HG02588 (cell line): ENCODE measurements at regions not wholly inside any gene's neighbourhood (a gene's known extent, or its start where the extent isn't known, plus 50 kb on each side); places are given as distances from the start of the nearest gene placed in this dataset.

Source experiments
- ATAC-seq: cut with Tn5 transposase; IDR thresholded peaks from one replicate; pipeline ENCODE4 v1.9.1; 2021; ENCODE audit warnings: mild to moderate bottlenecking, moderate library complexity; ENCODE audit not compliant: unreplicated experiment

DNA sequence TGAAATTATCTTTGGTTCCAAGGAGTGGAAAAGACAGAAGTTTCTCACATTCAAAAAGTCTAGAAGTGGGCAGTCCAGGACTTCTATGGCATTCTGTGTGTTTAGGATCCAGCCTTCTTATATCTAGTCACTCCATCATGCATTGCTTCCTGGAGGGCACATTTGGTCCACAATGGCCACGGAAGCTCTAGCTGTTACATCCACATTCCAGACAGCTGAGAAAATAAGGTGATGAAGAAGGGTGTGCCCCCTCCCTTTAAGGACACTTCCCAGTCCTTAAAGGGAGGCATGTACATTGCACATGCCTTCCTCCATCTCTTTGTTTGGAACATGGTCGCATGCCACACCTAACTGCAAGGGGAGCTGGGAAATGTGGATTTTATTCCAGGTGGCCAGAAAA, 59.9 kb upstream of the BZW1 start:
- ATAC-seq: no peak

DNA sequence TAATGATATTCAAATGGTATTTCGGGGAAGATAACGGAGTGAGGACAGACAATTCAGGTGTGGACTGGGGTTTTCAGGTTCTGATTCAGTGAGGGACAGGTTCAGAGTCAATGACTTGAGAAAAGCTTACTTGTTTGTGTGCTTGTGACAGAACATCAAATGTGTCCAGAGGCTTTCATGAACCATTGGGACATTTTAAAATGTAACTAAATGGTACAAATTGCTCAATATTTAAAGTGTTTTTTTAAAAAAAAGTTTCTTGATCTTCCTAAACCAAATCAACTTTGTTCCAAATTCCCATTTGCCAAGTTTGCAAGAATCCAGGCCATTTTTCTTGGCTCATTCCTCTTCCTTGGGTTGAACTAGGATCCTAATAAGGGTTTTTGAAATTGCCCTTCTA, 59.4 kb upstream of the BZW1 start:
- ATAC-seq: no peak

- ATAC-seq: no peak
Measured at GRCh38 chr2:200752835-200753234, 58.9 kb upstream of the BZW1 start.

DNA sequence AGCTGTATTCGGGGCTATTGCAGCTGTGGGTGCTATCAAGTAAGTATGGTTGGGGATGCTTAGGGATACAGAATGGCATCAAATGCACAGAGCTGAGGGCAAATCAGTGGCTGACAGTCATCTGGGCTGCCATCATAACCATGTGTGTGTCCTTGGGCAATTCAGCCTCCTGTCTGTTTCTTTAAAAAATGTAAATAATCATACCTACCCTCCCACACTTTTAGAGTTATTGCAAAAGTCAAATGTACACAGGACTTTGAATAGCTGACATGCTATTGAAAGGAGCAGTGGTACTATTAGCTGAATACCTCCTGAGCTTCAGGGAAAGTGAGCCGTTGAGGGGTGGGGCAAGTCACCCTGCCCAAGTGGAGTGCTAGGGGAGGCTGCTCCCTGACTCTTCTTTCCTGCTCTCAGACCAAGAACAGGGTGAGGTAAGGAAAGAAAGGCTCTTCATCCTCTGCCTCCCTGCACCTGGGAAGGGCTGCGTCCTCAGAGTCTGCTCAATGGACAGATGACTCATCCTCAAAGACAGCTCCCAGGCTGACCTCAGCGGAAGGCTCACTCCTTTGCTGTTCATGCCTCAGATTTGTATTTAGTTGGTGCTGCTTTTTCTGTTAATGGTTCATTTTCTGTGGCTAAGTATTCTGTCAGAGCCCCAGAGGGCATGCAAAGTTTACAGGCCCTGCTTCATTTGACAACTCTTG, 54.9 kb upstream of the BZW1 start:
- ATAC-seq: peak; percentile 66

- no peak for ATAC-seq
Measured at GRCh38 chr2:200757399-200757798, 54.3 kb upstream of the BZW1 start.

GRCh38 chr2:200758341-200758740, 53.4 kb upstream of the BZW1 start:
- no peak for ATAC-seq

DNA sequence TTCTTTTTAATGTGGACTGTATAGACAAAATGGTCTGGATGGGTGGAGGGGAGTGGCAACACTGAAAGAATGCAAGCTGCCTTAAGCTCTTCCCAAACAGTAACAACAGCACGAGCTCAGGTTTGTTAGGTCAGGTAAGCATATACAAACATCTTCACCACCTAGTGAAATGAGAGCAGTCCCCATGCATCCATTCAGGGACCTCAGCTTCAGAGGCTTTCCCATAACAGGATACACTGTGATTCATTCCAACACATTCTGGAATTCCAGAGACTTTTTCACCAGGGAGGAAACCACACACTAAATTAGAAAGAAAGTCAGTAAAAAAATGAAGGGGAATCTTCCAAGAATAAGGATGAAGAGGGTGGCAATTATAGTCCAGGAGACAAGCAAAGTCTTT, 50.4 kb upstream of the BZW1 start:
- ATAC-seq: no peak
